GM23338 (cell line): ENCODE measurements at regions not wholly inside any gene's neighbourhood (a gene's known extent, or its start where the extent isn't known, plus 50 kb on each side); places are given as distances from the start of the nearest gene placed in this dataset.

Experiments
- CREB1 ChIP-seq: fragments of 250-450 bp; sonication (Bioruptor Pico); IDR thresholded peaks from 2 replicates; pipeline ENCODE4 v1.5.0; 2020; ENCODE audit warnings: low read depth, mild to moderate bottlenecking, moderate library complexity
- CTCF ChIP-seq, 2 experiments: fragments of 200-600 bp in 1 of 2; sonication (generic) in 1 of 2; conservative IDR thresholded peaks; 2 replicates each; pipeline versions ENCODE4 v1.5.1 to v1.6.1; 2016 to 2017; ENCODE audit warnings: antibody characterized with exemption in 2 of 2, low read depth in 2 of 2, mild to moderate bottlenecking in 2 of 2, moderate library complexity in 1 of 2
- EZH2phosphoT487 ChIP-seq: fragments of 200-600 bp; sonication (generic); IDR thresholded peaks from one replicate; pipeline ENCODE4 v1.8.1; 2018; ENCODE audit warnings: antibody characterized with exemption; ENCODE audit not compliant: unreplicated experiment
- JUNB ChIP-seq: IDR thresholded peaks from one replicate; pipeline ENCODE4 v1.6.1; 2016; ENCODE audit warnings: antibody characterized with exemption; ENCODE audit not compliant: unreplicated experiment
- NANOG ChIP-seq: IDR thresholded peaks from 2 replicates; pipeline ENCODE4 v1.6.1; 2016; ENCODE audit warnings: antibody characterized with exemption, borderline replicate concordance
- POLR2AphosphoS5 ChIP-seq: IDR thresholded peaks from 2 replicates; pipeline ENCODE4 v1.6.1; 2016; ENCODE audit warnings: antibody characterized with exemption, low read depth
- ZNF114 ChIP-seq: fragments of 250-450 bp; sonication (Bioruptor Pico); IDR thresholded peaks from 2 replicates; pipeline ENCODE4 v1.5.0; 2020; ENCODE audit warnings: mild to moderate bottlenecking, moderate library complexity
- ZNF331 ChIP-seq: fragments of 250-450 bp; sonication (Bioruptor Pico); IDR thresholded peaks from 2 replicates; pipeline ENCODE4 v1.5.0; 2020; ENCODE audit warnings: low read depth, mild to moderate bottlenecking, moderate library complexity
- ZNF462 ChIP-seq: fragments of 250-450 bp; sonication (Bioruptor Pico); IDR thresholded peaks from 2 replicates; pipeline ENCODE4 v1.5.0; 2020; ENCODE audit warnings: mild to moderate bottlenecking, moderate library complexity
- TF ChIP-seq, protein P1 (sequence below): IDR thresholded peaks from one replicate; pipeline ENCODE4 v1.6.1; 2018; ENCODE audit warnings: antibody characterized with exemption; ENCODE audit not compliant: unreplicated experiment
- TF ChIP-seq, protein P2 (sequence below): IDR thresholded peaks from 2 replicates; pipeline ENCODE4 v1.6.1; 2016; ENCODE audit warnings: antibody characterized with exemption

DNA sequence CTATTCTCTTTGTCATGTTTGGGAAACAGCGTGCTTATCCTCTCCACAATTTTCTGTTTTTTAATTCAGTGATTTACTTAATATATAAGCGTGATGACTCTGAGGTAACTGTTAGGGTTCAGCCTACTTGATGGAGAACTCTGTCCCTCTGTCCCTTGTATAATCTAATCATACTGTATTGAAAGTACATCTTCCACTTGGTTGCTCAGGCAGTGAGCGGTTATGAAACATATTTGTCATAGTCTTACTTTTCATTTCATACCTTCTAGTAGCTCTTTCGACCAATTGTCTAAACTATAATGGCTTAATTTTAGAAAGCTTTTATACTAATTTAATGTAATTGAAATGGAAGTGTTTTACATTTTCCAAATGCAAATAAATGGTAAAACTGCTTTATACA, 469.0 kb downstream of the TLL1 start (continued):
- TF ChIP-seq ZNF462 (no peak), POLR2AphosphoS5 (no peak), ZNF114 (CRISPR knock-in tag) (no peak), EZH2phosphoT487 (no peak), JUNB (no peak), CTCF (conservative IDR thresholded peaks at IDR 0.05; ENCODE audit: low read depth in 2 of 2) (no peak), ZNF331 (CRISPR knock-in tag) (no peak), CREB1 (CRISPR knock-in tag) (no peak), NANOG (no peak)
- TF ChIP-seq, protein P1, sequence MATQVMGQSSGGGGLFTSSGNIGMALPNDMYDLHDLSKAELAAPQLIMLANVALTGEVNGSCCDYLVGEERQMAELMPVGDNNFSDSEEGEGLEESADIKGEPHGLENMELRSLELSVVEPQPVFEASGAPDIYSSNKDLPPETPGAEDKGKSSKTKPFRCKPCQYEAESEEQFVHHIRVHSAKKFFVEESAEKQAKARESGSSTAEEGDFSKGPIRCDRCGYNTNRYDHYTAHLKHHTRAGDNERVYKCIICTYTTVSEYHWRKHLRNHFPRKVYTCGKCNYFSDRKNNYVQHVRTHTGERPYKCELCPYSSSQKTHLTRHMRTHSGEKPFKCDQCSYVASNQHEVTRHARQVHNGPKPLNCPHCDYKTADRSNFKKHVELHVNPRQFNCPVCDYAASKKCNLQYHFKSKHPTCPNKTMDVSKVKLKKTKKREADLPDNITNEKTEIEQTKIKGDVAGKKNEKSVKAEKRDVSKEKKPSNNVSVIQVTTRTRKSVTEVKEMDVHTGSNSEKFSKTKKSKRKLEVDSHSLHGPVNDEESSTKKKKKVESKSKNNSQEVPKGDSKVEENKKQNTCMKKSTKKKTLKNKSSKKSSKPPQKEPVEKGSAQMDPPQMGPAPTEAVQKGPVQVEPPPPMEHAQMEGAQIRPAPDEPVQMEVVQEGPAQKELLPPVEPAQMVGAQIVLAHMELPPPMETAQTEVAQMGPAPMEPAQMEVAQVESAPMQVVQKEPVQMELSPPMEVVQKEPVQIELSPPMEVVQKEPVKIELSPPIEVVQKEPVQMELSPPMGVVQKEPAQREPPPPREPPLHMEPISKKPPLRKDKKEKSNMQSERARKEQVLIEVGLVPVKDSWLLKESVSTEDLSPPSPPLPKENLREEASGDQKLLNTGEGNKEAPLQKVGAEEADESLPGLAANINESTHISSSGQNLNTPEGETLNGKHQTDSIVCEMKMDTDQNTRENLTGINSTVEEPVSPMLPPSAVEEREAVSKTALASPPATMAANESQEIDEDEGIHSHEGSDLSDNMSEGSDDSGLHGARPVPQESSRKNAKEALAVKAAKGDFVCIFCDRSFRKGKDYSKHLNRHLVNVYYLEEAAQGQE: no peak
- TF ChIP-seq, protein P2, sequence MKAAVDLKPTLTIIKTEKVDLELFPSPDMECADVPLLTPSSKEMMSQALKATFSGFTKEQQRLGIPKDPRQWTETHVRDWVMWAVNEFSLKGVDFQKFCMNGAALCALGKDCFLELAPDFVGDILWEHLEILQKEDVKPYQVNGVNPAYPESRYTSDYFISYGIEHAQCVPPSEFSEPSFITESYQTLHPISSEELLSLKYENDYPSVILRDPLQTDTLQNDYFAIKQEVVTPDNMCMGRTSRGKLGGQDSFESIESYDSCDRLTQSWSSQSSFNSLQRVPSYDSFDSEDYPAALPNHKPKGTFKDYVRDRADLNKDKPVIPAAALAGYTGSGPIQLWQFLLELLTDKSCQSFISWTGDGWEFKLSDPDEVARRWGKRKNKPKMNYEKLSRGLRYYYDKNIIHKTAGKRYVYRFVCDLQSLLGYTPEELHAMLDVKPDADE: no peak
